GM12865 (cell line): ENCODE measurements at regions not wholly inside any gene's neighbourhood (a gene's known extent, or its start where the extent isn't known, plus 50 kb on each side); places are given as distances from the start of the nearest gene placed in this dataset.

Source experiments
- DNase-seq: peaks from one replicate; pipeline ENCODE4 v3.0.0; 2010; ENCODE audit warnings: low read depth
- H3K4me3 ChIP-seq: 2 replicates; pipeline ENCODE4 v1.5.1; 2011; ENCODE audit warnings: mild to moderate bottlenecking, low read depth, low read length, control low read depth
- TF ChIP-seq, protein P1 (sequence below): IDR thresholded peaks from 2 replicates; pipeline ENCODE4 v1.5.1; 2011; ENCODE audit warnings: low read length, control low read depth, low read depth, inconsistent platforms; ENCODE audit not compliant: insufficient read depth; ENCODE audit errors: missing control alignments

DNA sequence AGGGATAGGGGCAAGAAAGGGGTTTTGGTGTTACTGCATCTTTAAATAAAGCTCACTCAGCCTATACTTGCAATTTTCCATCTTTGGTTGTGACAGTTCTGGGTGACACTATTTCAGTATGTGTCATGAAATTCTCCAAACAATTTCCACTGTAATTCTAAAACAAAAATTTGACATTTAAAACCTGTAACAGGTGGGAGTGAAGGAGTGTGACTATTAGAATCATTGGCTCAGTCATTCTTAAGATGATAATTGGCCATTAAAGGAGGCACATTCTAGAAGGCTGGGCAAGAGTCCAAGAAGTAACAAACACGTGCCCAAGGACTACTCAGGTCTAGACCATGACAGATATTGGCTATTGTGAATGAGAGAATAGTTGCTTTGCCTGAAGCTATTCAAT is 153.3 kb upstream of the ARG1 start:
- TF ChIP-seq, protein P1, sequence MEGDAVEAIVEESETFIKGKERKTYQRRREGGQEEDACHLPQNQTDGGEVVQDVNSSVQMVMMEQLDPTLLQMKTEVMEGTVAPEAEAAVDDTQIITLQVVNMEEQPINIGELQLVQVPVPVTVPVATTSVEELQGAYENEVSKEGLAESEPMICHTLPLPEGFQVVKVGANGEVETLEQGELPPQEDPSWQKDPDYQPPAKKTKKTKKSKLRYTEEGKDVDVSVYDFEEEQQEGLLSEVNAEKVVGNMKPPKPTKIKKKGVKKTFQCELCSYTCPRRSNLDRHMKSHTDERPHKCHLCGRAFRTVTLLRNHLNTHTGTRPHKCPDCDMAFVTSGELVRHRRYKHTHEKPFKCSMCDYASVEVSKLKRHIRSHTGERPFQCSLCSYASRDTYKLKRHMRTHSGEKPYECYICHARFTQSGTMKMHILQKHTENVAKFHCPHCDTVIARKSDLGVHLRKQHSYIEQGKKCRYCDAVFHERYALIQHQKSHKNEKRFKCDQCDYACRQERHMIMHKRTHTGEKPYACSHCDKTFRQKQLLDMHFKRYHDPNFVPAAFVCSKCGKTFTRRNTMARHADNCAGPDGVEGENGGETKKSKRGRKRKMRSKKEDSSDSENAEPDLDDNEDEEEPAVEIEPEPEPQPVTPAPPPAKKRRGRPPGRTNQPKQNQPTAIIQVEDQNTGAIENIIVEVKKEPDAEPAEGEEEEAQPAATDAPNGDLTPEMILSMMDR = no peak
- no peak for DNase-seq
- H3K4me3 ChIP-seq = no peak overlapping the region

DNA sequence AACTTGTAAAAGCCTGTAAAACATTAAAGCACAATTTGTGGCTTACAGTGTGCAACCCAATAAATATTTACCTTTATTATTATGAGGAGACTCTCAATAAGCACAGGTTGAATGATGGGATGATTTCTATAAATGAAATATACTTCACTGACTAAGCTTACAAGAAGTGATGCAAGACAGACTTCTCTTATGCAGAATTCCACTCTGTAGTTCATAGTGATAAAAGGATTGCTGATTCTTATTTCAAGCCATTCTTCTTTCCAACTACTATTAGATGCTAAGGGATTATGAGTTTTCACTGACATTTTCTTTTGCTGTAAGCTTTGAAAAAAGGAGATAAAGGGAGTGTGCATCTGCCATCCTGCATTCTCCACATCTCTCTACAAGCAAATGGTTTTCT is 149.0 kb upstream of the ARG1 start:
- DNase-seq = no peak
- H3K4me3 ChIP-seq = no peak overlapping the region
- TF ChIP-seq, protein P1 = no peak

DNA sequence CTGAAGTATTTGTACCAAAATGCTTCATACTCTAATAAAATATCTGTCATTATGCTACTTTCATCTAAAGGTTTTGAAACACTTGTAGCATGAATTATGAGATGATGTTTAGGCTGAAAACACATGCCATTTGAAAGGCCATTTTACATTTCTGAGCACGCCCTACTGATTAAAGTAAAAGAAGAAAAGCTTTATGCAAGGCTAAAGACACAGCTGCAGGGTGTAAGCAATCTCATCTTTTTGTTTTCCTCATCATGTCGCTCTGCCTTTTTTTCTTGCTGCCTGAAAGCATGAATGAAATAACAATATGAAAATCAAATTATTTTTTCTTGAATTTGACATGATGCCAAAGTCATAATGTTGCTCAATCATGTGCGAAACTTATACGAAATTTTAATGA is 148.6 kb upstream of the ARG1 start:
- TF ChIP-seq, protein P1 = no peak
- no peak overlapping the region for H3K4me3 ChIP-seq
- no peak for DNase-seq

DNA sequence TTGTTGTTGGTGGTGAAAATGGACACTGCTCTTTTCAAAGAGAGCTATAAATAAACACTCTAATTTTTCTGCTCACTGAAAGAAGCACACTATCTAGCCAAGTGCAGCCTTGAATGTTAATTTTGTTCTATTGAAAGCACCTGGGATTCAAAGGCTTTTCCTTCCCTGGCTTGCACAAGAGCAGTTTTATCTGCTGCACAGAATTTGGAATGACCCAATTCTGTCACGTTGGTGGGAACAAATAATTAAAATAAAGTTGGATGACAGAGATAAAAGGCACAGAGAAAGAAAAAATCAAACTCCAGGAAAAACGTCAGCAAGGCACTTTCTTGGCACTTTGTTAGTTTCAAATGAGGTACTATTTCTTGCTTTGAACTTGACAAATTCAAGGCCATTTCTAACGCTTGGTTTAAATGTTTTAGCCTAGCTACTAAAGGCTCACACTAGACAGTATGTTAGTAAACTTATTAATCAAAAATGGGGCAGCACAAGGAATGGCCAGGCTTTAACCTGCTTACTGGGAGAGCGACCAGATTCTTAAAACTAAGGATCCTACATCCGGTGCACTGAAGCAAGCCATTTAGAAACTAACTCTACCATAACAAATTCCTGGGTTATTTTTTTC is 145.5 kb upstream of the ARG1 start:
- TF ChIP-seq, protein P1 = no peak
- DNase-seq = no peak

DNA sequence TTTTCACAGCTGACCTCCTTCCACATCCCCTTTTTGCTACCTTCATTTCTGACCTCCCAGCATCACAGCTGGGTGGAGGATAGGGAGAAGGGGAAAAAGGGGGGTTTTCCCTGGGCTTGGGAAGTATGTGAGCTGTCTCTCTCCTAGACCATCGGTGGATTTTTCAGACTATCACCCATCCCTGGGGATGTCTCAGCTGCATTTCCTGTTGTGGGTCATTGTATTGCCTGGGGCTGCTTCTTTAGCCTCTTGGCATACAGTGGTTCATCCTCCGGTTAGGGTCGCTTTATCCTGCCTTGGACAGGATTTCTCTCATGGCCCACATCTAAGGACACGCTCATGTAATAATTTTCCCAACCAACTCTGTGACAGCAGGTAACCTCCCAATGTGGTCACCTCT is 142.5 kb upstream of the ARG1 start:
- no peak for DNase-seq
- H3K4me3 ChIP-seq = no peak overlapping the region
- TF ChIP-seq, protein P1 = no peak

More for the DNA sequence above, 145.5 kb upstream of the ARG1 start:
- H3K4me3 ChIP-seq = no peak overlapping the region

DNA sequence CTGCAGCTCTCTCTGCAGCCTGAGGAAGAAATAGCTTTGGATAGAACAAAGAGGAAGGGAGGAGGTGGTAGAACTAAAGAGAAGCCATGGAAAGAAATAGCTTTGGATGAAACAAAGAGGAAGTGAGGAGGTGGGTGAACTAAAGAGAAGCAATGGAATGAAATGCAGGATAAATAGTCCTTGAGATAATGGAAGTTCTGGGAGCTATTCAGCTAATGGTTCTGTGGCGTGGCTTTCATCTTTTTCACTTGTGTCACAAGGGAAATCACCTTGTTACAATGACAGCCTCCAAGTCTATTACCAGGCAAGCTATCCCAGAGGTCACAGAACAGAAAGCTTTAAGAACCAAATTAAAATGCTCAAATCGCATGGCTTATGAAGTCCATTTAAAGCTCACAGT is 141.3 kb upstream of the ARG1 start:
- no peak for DNase-seq

More for the DNA sequence above, 141.3 kb upstream of the ARG1 start:
- H3K4me3 ChIP-seq = no peak overlapping the region
- TF ChIP-seq, protein P1 = no peak
